Esophagus squamous epithelium (tissue), 5 donors: ENCODE measurements at regions not wholly inside any gene's neighbourhood (a gene's known extent, or its start where the extent isn't known, plus 50 kb on each side); places are given as distances from the start of the nearest gene placed in this dataset.

Experiments
- DNase-seq: peaks from one replicate; lab custom pipeline; 2025; lab: John Stamatoyannopoulos, UW
- H3K27ac ChIP-seq, 4 donors: fragments of 200-600 bp; sonication (generic); one replicate each; pipeline ENCODE4 v1.5.1; 2016 to 2019; ENCODE audit warnings: mild to moderate bottlenecking in 1 of 4
- H3K27me3 ChIP-seq, 4 donors: fragments of 200-600 bp; sonication (generic); 1 replicate in 3 of 4; 2 replicates in 1 of 4; pipeline versions ENCODE4 v1.5.1 to v1.6.0; 2017 to 2021; ENCODE audit warnings: antibody characterized with exemption in 1 of 4
- H3K36me3 ChIP-seq, 3 donors: fragments of 200-600 bp; sonication (generic); one replicate each; pipeline ENCODE4 v1.5.1; 2016 to 2019
- H3K4me1 ChIP-seq, 3 donors: fragments of 200-600 bp; sonication (generic); one replicate each; pipeline ENCODE4 v1.5.1; 2017 to 2019
- H3K4me3 ChIP-seq, 4 donors: fragments of 200-600 bp; sonication (generic); 1 replicate in 3 of 4; 2 replicates in 1 of 4; pipeline ENCODE4 v1.5.1; 2016 to 2019; ENCODE audit warnings: mild to moderate bottlenecking in 2 of 4, moderate library complexity in 1 of 4
- H3K9me3 ChIP-seq, 3 donors: fragments of 200-600 bp; sonication (generic); one replicate each; pipeline ENCODE4 v1.5.1; 2016 to 2019
- POLR2A ChIP-seq, 4 donors: fragments of 450-650 bp; IDR thresholded peaks; one replicate each; pipeline ENCODE4 v1.6.1; 2017; ENCODE audit warnings: antibody characterized with exemption in 4 of 4, mild to moderate bottlenecking in 4 of 4, moderate library complexity in 3 of 4
- WGBS, 2 donors: methylation state at CpG; one replicate each; pipeline ENCODE4 v1.1.5; 2018; 5-methylcytosine and 5-hydroxymethylcytosine counted together
- intact Hi-C: fragments of 100-400 bp; cut with DNase I; formaldehyde crosslinking; loops from one replicate; pipeline ENCODE4 v1.15.0; 2022
- TF ChIP-seq, protein P1 (sequence below), 6 experiments: fragments of 450-650 bp in 4 of 6; fragments of 200-600 bp in 2 of 6; sonication (generic) in 2 of 6; IDR thresholded peaks; one replicate each; pipeline ENCODE4 v1.5.1; 2016 to 2019; ENCODE audit warnings: antibody characterized with exemption in 6 of 6, mild to moderate bottlenecking in 4 of 6, moderate library complexity in 4 of 6
- donor health status: DM: yes; HTN: yes; CAD: no.

DNA sequence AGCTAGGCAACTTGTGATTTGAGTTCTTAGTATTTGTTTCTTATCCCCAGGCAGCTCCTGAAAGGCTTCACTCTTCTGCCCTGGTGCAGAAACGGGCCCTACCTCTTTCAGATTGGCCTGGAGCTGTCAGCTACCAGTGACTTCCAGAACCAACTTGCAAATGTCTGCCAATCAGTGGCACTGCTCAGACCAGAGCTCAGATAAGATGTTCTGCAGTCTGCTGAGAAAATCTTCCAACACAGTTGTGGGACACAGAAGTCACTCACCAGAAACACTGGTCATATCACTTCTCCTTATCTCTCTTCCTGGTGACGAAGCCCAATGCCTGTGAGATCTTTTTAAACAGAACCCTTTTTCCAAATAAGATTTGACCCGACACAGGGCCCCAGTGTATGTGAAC lies 81.9 kb upstream of the DUSP5 start:
- no peak overlapping the region for H3K4me3 ChIP-seq
- H3K27me3 ChIP-seq, result no peaks in the 10 kb centered on the region
- DNase-seq, result no peak
- peak overlapping the region in 1 of 4 donors; percentile 52 for H3K27ac ChIP-seq
- no peaks in the 10 kb centered on the region for H3K9me3 ChIP-seq
- 69 to 78% methylated on average over 3 of the region's 3 CpGs for WGBS, 2 donors
- no peaks in the 10 kb centered on the region for H3K36me3 ChIP-seq
- peaks cover 9 to 67% (median 27%) of the 10 kb centered on the region in 3 donors for H3K4me1 ChIP-seq
- TF ChIP-seq, protein P1, sequence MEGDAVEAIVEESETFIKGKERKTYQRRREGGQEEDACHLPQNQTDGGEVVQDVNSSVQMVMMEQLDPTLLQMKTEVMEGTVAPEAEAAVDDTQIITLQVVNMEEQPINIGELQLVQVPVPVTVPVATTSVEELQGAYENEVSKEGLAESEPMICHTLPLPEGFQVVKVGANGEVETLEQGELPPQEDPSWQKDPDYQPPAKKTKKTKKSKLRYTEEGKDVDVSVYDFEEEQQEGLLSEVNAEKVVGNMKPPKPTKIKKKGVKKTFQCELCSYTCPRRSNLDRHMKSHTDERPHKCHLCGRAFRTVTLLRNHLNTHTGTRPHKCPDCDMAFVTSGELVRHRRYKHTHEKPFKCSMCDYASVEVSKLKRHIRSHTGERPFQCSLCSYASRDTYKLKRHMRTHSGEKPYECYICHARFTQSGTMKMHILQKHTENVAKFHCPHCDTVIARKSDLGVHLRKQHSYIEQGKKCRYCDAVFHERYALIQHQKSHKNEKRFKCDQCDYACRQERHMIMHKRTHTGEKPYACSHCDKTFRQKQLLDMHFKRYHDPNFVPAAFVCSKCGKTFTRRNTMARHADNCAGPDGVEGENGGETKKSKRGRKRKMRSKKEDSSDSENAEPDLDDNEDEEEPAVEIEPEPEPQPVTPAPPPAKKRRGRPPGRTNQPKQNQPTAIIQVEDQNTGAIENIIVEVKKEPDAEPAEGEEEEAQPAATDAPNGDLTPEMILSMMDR (IDR thresholded peaks at IDR 0.05), result no peak
- no peak for TF ChIP-seq POLR2A (IDR thresholded peaks at IDR 0.05)
- intact Hi-C loops, result no loop called here

DNA sequence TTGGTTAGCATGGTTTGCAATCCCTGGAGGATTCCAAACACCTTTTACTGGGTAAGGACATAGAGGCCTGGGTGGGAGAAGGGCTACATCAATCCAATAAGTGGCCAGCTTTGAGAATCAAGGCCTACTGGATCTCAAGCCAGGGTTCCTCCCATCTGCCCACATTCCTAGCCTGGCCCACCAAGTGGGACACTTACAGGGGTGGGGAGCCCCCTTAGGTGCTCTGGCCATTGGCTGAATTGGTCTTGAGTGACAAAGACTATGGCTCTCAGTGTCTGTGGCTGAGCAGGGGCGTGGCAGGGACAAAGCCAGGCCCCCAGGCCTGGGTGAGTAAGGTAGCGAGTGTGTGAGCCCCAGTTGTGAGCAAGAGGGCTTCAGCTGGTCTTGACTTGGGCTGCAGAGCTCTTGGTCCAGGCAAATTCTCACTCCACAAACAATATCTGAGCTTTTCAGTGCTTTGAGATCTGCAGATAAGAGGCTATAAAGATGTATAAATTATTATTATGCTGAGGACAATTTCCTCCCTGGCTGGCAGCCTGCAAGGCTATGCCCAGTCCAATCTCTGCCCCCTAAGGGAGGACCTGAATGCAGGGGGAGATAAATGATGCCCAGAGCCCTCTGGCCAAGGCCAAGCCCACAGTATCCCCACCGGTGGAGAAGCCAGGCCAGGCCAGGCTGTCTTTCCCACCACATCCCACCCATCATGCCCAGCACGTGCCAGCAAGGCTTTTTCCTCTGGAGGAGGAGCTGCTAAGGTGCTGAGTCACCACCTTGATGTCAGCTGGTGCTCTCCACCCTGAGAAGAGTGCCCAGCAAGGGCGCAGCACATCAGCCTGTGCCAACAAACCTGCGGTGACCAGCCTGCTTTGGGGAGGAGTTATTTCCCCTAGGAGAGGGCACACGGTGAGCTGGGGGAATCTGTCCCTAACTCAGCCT lies 80.7 kb upstream of the DUSP5 start:
- no peaks in the 10 kb centered on the region for H3K9me3 ChIP-seq
- no peak overlapping the region for H3K4me3 ChIP-seq
- no peak for DNase-seq
- intact Hi-C loops, result no loop called here
- TF ChIP-seq, protein P1 (IDR thresholded peaks at IDR 0.05), result no peak
- no peak for TF ChIP-seq POLR2A (IDR thresholded peaks at IDR 0.05)
- no peaks in the 10 kb centered on the region for H3K36me3 ChIP-seq
- H3K27ac ChIP-seq, result peak overlapping the region in 3 of 4 donors; percentile 27 to 62 (median 38)
- no peaks in the 10 kb centered on the region for H3K27me3 ChIP-seq
- H3K4me1 ChIP-seq, result peaks cover 3 to 56% (median 24%) of the 10 kb centered on the region in 3 donors
- 38 to 52% methylated on average over 4 to 5 of the region's 7 CpGs for WGBS, 2 donors

DNA sequence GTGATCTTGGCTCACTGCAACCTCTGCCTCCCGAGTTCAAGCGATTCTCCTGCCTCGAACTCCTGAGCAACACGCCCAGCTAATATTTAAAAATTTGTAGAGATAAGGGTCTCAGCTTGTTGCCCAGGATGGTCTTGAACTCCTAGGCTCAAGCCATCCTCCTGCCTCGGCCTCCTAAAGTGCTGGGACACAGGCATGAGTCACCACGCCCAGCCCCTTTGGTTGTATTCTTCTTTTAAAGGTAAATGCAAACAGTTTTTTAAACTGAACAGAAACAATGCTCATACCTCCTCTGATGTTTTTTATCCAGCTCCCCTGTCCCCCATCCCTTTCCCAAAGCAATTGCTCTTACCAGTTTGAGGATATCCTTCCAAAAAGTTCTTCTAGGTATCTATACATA lies 79.5 kb upstream of the DUSP5 start:
- H3K4me3 ChIP-seq, result no peak overlapping the region
- H3K36me3 ChIP-seq, result no peaks in the 10 kb centered on the region
- intact Hi-C loops, result no loop called here
- WGBS, 2 donors, result 79 to 81% methylated on average over 6 of the region's 6 CpGs
- H3K4me1 ChIP-seq, result peaks cover 3 to 53% (median 24%) of the 10 kb centered on the region in 3 donors
- TF ChIP-seq, protein P1 (IDR thresholded peaks at IDR 0.05), result no peak
- TF ChIP-seq POLR2A (IDR thresholded peaks at IDR 0.05), result no peak
- no peaks in the 10 kb centered on the region for H3K27me3 ChIP-seq
- no peak overlapping the region for H3K27ac ChIP-seq
- no peaks in the 10 kb centered on the region for H3K9me3 ChIP-seq
- no peak for DNase-seq

DNA sequence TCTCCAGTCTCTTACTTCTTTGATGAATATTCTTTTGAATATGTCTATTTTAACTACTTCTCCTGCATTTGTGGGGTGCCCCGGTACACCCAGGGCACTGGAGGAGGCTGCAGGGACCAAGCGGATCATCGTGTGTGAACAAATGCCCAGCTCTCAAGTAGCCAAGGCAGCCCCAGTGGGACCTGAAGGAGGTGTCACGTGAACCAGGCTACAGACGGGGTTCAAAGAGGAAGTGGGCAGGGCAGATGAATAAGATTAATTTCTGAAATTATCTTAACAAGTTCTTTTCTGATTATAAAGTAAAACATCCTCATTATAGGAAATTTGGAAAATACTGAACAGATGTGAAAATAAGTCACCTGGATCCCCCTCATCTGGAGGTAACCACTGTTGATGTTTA lies 78.4 kb upstream of the DUSP5 start:
- no peaks in the 10 kb centered on the region for H3K27me3 ChIP-seq
- no peak for DNase-seq

More for the DNA sequence above, 78.4 kb upstream of the DUSP5 start:
- intact Hi-C loops, result no loop called here
- WGBS, 2 donors, result 73 to 80% methylated on average over 5 of the region's 5 CpGs
- H3K4me1 ChIP-seq, result peaks cover 3 to 43% (median 19%) of the 10 kb centered on the region in 3 donors
- H3K4me3 ChIP-seq, result no peak overlapping the region
- no peaks in the 10 kb centered on the region for H3K9me3 ChIP-seq
- H3K27ac ChIP-seq, result no peak overlapping the region
- TF ChIP-seq, protein P1 (IDR thresholded peaks at IDR 0.05), result no peak
- no peak for TF ChIP-seq POLR2A (IDR thresholded peaks at IDR 0.05)
- no peaks in the 10 kb centered on the region for H3K36me3 ChIP-seq
